Frontal cortex (tissue), 3 donors: ENCODE measurements at regions not wholly inside any gene's neighbourhood (a gene's known extent, or its start where the extent isn't known, plus 50 kb on each side); places are given as distances from the start of the nearest gene placed in this dataset.
"Not testable (repeated sequence)": the region's sequence is repeated elsewhere in the genome, so short reads cannot be mapped to it uniquely, and the experiment has no call there.

Experiments
- DNase-seq, 2 donors: peaks; one replicate each; pipeline ENCODE4 v3.0.0; 2012; ENCODE audit warnings: low spot score in 2 of 2
- FAIRE-seq: peaks from 2 replicates; lab custom pipeline; 2012; peaks lifted over from hg19 to GRCh38; lab: Jason Lieb, UNC
- donor health status: control.
- donor health status: control.
- donor health status: control.

DNA sequence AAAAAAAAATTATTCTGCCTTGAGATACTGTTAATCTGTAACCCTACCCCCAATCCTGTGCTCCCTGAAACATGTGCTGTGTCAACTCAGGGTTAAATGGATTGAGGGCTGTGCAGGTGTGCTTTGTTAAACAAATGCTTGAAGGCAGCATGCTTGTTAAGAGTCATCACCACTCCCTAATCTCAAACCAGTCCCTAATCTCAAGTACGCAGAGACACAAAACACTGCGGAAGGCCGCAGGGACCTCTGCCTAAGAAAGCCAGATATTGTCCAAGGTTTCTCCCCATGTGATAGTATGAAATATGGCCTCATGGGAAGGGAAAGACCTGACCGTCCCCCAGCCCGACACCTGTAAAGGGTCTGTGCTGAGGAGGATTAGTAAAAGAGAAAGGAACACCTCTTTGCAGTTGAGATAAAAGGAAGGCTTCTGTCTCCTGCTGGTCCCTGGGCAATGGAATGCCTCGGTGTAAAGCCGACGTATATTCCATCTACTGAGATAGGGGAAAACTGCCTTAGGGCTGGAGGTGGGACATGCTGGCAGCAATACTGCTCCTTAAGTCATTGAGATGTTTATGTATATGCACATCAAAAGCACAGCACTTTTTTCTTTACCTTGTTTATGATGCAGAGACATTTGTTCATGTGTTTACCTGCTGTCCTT, 402.6 kb downstream of the TBC1D32 start:
- not testable (repeated sequence) for FAIRE-seq, DNase-seq

DNA sequence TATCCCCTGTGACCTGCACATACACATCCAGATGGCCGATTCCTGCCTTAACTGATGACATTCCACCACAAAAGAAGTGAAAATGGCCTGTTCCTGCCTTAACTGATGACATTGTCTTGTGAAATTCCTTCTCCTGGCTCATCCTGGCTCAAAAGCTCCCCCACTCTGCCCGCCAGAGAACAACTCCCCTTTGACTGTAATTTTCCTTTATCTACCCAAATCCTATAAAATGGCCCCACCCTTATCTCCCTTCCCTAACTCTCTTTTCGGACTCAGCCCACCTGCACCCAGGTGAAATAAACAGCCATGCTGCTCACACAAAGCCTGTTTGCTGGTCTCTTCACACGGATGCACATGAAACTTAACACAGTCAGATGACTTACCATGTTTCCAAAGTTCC, 403.8 kb downstream of the TBC1D32 start:
- not testable (repeated sequence) for FAIRE-seq

DNA sequence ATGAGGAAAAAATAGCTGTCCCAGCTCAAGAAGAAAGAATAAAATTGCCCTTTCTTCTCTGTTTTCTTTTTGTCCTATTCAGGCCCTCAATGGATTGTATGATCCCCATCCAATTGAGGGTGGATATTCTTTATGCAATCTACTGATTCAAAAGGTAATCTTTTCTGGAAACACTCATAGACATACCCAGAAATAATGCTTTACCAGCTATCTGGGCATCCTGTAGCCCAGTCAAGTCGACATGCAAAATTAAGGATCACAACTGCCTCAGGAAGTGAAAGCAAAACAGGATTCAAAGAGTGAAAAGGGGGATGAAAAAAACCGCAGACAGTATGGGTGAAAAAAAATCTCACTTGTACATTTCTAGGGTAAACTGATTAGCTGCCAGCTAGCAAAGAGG, 410.1 kb downstream of the TBC1D32 start:
- DNase-seq (no peak), FAIRE-seq (no peak)

More for the DNA sequence above, 403.8 kb downstream of the TBC1D32 start:
- not testable (repeated sequence) for DNase-seq

DNA sequence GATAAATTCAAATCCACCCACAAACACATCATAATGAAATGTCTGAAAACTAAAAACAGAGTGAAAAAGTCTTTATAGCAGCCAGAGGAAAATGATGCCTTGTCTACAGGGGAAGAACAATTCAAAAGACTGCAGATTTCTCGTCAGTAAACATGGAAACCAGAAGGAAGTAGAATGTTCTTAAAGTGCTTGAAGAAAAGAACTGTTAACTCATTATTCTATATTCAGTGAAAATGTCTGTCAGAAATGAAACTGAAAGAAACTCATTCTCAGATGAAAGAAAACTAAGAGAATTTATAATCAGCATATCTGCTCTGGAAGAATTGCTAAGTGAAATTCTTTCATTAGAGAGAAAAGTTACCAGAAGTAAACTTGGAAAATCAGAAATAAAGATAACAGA, 416.1 kb downstream of the TBC1D32 start:
- no peak for FAIRE-seq

DNA sequence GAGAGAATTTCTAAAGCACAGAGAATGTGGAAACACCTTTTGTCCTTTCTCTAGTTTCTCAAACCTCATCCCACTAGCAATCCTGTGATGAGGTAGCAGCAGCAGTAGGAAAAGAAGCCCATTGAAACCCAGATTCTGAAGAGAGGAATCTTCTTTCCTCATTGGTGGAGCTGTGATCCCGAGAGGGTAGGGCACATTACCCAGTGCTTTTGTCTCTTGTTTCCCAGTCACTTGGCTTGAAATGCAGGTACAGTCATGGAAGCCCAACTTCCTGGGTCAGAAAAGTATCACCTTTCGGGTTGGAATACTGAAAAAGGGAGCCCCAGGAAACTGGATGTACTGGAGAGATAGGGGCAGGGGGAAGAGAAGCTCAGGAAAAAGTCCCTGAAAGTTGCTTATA, 417.4 kb downstream of the TBC1D32 start:
- FAIRE-seq (no peak), DNase-seq (no peak)

More for the DNA sequence above, 416.1 kb downstream of the TBC1D32 start:
- DNase-seq = no peak

DNA sequence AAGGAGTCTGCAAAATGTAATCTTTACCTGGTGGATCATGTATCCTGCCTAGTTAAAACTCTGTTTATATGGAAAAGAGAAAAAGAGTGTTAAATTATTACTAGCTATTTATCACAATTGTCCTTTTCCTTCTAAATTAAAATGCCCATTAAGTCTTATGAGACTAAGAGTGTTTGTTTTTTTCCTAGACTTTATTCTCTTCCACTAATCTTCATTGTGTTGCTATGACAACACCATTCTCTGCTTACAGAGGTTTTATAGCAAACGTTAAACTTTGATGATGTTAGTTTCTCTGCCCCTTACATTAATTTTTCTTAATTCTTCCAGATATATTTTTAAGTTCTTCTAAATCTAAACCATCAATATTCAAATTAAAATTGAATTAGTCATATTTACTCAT, 420.8 kb downstream of the TBC1D32 start:
- FAIRE-seq = no peak
- no peak for DNase-seq

DNA sequence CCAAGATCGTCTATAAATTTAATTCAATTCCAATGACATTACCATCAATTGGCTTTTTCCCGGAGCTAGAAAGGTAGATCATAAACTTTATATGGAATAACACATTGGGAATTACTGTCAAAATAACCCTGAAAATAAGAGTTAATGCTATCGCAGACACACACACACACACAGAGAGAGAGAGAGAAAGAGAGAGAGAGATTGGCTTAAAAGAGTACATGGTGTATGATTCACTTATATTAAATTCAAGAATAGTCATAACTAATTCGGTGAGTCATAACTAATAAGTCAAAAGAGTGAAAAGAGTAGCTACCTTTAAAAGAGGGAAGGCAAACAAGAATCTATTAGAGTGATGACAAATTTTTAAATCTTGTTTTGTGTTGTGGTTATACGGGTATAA, 425.5 kb downstream of the TBC1D32 start:
- FAIRE-seq = no peak
- DNase-seq = no peak

DNA sequence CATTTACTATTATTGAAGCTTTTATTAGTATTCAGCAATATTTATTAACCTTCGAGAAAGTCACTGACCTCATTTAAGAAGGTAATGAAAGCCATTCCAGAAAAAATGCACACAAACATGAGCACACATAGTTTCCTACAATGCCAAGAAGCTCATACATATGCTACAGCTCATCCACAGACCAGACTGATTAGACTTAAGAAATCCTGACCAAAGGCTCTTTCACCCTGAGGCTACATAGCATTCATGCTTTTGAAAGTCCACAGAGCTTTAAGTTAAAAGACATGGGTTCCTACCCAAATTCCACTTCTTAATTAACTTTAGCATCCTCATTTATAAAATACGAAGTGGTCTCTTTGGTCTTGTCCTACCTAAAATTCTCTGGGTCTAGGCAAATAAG, 430.4 kb downstream of the TBC1D32 start:
- FAIRE-seq (no peak), DNase-seq (no peak)

DNA sequence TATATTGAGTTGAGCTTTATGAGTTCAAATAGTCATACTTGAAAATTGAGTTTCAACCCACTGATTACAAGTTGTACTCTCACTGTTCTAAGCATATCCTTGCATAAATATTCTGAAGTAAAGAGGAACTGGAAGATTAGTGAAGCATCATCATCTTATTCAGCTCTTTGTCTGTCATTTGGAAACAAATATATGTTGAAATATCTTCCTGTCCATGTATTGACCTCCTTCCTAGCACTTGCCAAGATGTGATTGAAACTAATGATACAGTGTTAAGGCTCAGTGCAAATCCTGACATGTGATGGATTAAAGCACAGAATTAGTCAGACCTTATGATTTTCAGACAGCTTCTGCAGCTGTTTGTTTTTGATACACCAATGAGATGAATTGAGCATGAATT, 434.3 kb downstream of the TBC1D32 start:
- FAIRE-seq (no peak), DNase-seq (no peak)

DNA sequence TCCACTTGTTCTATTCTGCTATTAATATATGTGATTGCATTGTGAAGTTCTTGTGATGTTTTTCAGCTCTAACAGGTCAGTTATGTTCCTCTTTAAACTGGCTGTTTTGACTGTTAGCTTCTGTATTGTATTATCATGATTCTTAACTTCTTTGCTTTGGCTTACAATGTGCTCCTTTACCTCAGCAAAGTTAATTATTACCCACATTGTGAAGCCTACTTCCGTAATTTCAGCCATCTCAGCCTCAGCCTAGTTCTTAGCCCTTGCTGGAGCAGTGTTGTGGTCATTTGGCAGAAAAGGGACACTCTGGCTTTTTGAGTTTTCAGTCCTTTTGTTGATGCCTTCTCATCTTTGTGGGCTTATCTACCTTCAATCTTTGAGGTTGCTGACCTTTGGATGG, 440.2 kb downstream of the TBC1D32 start:
- DNase-seq (no peak), FAIRE-seq (no peak)

DNA sequence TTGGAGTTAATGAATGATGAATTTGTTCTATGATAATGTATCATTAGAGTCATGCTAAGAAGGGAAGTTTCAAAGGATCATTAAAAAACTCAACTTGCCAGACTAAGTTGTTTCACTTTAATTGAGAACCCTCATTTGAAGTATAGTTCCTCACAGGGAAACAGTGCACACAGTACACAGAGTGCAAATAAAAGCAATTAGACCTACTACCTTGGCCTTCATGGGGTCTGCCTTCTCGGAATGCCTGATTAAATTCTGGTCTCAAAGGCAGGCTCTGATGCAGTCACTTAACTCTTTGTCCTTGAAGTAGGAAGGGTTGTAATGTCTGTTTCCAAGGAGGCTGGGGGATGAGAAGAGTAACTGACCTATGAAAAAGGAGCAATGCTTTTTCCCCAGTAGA, 457.3 kb downstream of the TBC1D32 start:
- FAIRE-seq (no peak), DNase-seq (no peak)

DNA sequence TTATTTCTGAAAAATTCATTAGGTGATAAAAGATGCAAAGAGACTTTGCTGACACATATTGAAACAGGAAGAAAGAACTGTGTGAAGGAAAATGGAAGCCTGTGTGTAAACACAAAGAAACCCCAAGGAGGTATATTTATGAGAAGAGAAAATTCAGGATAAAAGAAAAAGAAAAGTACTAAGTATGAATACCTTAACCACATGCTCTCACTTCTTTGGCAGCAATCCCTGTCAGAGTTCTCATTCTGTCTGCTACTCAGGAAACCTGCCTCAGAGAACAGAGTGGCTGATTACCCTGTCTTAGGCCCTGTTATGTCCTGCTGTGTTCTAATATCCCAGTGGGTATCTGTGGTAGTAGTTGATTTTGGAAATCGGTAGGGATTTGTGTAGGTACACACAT, 457.9 kb downstream of the TBC1D32 start:
- no peak for DNase-seq
- no peak for FAIRE-seq

DNA sequence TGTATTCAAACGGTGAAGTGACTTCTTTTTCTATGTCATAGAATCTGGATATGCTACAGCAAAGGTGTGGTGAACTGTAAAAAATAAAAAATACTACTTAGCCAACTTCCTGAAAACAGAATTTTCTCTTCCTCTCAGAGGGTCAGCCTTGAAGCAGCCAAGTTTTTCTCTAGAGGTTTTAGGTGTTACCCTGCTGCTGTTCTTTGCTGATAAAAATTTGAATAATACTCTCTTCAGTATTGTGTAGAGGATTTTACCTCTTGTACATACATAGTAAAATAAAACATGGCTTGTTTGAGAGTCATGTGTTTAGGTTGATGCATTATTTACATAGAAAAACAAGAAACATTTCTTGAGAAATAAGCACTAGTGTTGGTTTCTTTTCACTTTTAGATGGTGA, 458.4 kb downstream of the TBC1D32 start:
- DNase-seq = no peak
- no peak for FAIRE-seq

DNA sequence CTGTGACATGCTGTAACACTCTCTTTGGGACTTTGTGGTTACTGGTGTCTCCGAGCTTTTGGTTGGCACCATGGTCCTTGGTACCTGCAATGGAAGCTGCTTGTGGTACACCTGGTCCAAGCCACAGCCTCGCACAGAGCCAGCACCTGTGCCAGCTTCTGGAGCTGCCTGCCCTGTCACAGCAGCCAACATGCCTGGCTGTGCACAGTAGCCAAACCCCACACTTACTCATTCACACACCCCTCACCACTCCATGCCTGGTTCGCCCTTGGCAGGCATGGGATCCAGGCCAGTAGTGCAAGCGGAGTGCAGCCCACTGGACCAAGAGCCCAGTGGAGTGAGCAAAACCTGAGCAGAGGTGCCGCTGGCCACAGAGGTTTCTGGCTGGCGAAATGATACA, 459.9 kb downstream of the TBC1D32 start:
- DNase-seq (no peak), FAIRE-seq (no peak)

DNA sequence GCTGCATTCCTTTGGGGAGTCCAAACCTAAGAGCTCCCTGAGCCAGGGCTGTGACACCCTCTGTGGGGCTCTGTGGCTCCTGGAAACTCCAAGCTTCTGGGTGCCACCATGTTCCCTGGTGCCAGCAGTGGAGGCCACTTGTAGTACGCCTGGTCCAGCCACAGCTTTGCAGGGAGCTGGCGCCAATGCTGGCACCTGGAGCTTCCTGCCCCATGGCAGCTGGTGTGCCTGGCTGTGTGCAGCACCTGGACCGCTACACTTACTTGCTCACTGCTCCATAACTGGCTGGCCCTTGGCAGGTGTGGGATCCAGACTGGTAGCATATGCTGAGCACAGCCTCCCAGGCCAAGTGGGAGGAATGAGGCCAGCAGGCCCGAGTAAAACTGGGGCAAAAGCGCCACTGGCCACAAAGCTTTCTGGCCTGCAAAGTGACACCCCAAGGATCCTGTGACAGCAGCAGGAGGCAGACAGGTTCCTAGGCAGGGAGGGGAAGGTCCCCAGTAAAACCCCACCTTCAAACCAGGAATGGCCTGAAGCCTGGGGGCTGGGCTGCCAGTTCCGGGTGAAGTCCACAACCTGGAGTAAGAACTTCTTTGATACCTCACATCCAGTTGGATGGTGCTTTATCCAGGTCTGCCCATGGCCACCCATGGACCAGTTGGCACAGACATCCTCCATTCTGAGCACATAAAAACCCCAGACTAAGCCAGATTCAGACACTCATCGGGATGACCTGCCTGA, 461.0 kb downstream of the TBC1D32 start:
- DNase-seq (no peak), FAIRE-seq (no peak)

DNA sequence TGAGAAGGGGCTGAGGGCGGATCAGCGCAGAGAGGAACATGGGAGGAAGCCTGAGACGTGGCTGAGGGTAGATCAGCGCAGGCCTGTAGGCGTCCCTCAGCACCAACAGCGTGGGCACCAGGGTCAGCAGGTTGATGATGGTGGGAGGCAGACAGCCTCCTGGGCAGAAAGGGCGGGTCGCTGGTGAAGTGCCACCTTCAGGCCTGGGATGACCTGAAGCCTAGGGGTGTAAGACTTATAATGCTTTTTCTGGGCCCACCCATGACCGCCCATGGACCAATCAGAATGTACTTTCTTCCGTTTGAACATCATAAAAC, 462.1 kb downstream of the TBC1D32 start:
- DNase-seq = no peak
- FAIRE-seq = no peak

DNA sequence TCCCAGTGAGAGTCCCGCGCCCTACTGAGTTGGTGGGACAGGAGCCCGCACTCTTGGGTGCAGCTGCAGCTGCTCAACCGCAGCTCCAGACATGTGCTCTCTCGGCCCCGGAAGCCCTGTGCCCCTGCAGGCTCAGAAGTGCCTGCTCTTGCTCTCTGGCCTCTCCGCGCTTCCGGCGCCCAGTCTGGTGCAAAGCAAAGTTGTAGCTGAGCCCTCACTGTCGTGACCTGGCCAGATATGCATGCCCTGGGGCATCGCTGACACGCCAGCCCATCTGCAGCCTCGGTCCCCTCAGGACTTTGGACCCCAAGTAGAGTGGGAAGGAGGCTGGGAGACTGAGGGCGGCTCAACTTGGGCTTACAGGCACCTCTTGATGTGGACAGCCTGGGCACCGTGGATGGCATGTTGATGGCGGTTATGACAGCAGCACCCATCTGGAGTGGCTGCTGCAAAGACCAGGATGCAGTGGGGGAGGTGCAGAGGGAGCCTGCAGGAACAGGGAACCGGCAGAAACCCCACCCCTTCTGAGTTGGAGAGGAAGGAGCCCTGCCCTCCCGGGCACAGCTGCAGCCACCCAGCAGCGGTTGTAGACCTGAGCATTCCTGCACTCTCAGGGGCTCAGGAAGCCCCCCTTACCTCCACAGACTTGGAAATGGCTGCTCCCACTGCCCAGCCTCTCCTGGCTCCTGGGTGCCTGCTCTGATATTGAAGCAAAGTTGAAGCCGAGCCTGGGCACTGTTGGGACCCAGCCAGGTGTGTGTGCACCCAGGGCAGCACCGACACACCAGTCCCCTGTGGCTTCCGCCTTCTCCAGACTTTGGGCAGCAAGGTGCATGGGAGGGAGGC, 462.6 kb downstream of the TBC1D32 start:
- FAIRE-seq = no peak
- no peak for DNase-seq

DNA sequence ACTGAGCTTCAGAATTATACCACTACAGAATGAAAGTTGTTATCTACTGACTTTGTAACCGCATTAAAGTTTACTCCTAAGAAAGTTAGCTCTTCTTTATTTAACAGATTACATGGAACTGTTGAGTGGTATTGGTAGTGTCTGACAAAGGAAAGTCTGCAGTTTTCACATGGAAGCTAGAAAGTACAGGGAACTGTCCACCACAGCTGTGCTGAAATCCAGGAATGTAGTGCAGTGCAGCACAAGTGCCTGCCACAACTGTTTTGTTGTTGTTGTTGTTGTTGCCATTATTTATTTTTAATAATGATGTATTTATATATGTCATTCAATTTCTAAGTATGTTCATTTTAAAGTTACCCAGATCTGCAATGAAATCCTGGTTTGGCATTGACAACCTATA, 464.9 kb downstream of the TBC1D32 start:
- FAIRE-seq (no peak), DNase-seq (no peak)

DNA sequence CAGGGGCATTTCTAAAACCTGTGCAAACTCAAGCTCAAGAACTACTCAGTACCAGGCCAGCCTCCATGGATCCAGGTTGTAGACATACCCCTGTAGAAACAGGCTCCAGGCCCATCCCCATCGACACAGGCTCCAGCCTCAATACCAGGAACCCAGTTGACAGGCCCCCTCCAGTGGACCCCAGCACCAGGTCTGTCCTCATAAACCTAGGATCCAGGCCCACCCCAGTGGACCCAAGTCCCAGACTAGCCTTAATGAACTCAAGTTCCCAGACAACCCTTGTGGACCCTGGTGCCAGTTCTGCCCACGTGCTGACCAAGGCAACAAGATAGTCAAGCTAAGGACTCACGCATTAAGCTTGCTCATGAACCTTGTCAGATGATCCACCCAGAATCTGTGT, 476.9 kb downstream of the TBC1D32 start:
- DNase-seq = no peak
- no peak for FAIRE-seq

DNA sequence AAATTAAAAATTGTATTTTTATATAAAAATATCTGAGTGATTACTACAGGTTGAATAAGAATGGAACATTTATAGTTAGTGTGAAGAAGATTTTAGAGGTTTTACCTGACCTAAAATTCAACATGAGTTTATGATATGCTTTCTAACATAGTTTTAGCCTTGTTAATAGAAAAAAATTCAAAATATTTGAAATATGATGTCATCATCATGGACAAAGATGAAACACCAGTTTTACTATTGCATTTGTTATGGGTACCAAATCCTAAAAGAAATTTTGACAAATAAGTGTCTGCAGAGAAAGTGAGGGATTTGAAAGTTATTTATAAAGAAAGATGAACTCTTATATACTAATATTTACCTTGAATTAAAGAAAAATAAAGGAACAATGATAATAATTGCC, 479.7 kb downstream of the TBC1D32 start:
- FAIRE-seq = no peak
- no peak for DNase-seq

DNA sequence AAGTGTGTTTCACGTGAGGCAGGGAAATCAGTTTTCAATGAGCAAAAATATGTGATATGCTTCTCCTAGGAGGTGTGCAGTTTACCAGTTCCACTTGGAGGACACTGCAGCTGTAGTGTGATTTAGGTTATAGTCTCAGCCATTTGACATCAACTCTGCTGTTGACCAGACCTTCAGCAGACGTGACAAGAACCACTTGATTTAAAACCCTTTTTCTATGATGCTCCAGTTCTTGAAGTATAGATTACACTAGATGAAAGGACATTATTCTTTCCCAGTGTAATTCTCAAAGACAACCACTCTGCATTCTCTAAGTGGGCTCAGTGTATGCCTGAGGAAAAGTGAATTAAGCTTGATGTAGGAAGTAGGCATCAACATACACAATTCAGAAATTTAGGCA, 480.8 kb downstream of the TBC1D32 start:
- no peak for FAIRE-seq
- DNase-seq = no peak
